Prostate gland (tissue), 2 donors: ENCODE measurements at regions not wholly inside any gene's neighbourhood (a gene's known extent, or its start where the extent isn't known, plus 50 kb on each side); places are given as distances from the start of the nearest gene placed in this dataset.
A peak's percentile ranks its signal among the peaks of the same experiment; 100 is the strongest.

Experiments
- DNase-seq: peaks from one replicate; pipeline ENCODE4 v3.0.0-alpha.2; 2019; ENCODE audit warnings: low spot score
- H3K27ac ChIP-seq, 2 donors: fragments of 200-600 bp; sonication (generic); 2 replicates each; pipeline ENCODE4 v1.5.1; 2017 to 2019
- H3K27me3 ChIP-seq: fragments of 200-600 bp; sonication (generic); replicated peaks from 2 replicates; pipeline ENCODE4 v1.5.1; 2019; ENCODE audit not compliant: insufficient read depth
- H3K36me3 ChIP-seq, 2 donors: fragments of 200-600 bp; sonication (generic); 1 replicate in 1 of 2; 2 replicates in 1 of 2; pipeline versions ENCODE4 v1.5.1 to v1.8.1; 2017 to 2019
- H3K4me1 ChIP-seq: fragments of 200-600 bp; sonication (generic); replicated peaks from 2 replicates; pipeline ENCODE4 v1.5.1; 2019
- H3K4me3 ChIP-seq, 2 donors: fragments of 200-600 bp; sonication (generic); 2 replicates each; pipeline ENCODE4 v1.5.1; 2017 to 2019
- H3K9me3 ChIP-seq: fragments of 200-600 bp; sonication (generic); 2 replicates; pipeline ENCODE4 v1.5.1; 2017
- CTCF ChIP-seq, 4 experiments: fragments of 200-600 bp in 2 of 4; fragments of 450-650 bp in 2 of 4; sonication (generic) in 2 of 4; IDR thresholded peaks; 1 replicate in 3 of 4; 2 replicates in 1 of 4; pipeline ENCODE4 v1.5.1; 2016 to 2019; ENCODE audit warnings: antibody characterized with exemption in 4 of 4, mild to moderate bottlenecking in 2 of 4, moderate library complexity in 2 of 4
- POLR2A ChIP-seq: fragments of 450-650 bp; IDR thresholded peaks from one replicate; pipeline ENCODE4 v1.6.1; 2016; ENCODE audit warnings: antibody characterized with exemption, mild to moderate bottlenecking
- POLR2AphosphoS5 ChIP-seq: sonication (generic); formaldehyde crosslinking; IDR thresholded peaks from one replicate; pipeline ENCODE4 v1.6.1; 2017; ENCODE audit warnings: antibody characterized with exemption
- WGBS: methylation state at CpG from one replicate; pipeline ENCODE4 v1.1.5; 2018; 5-methylcytosine and 5-hydroxymethylcytosine counted together
- intact Hi-C: fragments of 100-400 bp; cut with DNase I; formaldehyde crosslinking; loops from one replicate; pipeline ENCODE4 v1.14.2; 2022

GRCh38 chr6:21767891-21768648, 174.5 kb downstream of the SOX4 start:
- 57% methylated on average over 3 of the region's 3 CpGs for WGBS
- no peaks in the 10 kb centered on the region for H3K9me3 ChIP-seq
- H3K27ac ChIP-seq, result no peak overlapping the region
- no peaks in the 10 kb centered on the region for H3K36me3 ChIP-seq
- no peaks in the 10 kb centered on the region for H3K4me1 ChIP-seq
- no peak for DNase-seq
- intact Hi-C loops, result no loop called here
- no peak overlapping the region for H3K4me3 ChIP-seq
- no peaks in the 10 kb centered on the region for H3K27me3 ChIP-seq
- no peak for TF ChIP-seq POLR2AphosphoS5
- TF ChIP-seq POLR2A, result no peak
- no peak for TF ChIP-seq CTCF (IDR thresholded peaks at IDR 0.05)

- 6% methylated on average over 2 of the region's 2 CpGs for WGBS
- H3K4me1 ChIP-seq, result no peaks in the 10 kb centered on the region
- no peaks in the 10 kb centered on the region for H3K9me3 ChIP-seq
- intact Hi-C loops, result no loop called here
- H3K36me3 ChIP-seq, result no peaks in the 10 kb centered on the region
- peak overlapping the region in 1 of 2 donors; percentile 4 for H3K27ac ChIP-seq
- H3K4me3 ChIP-seq, result no peak overlapping the region
- DNase-seq, result no peak
- H3K27me3 ChIP-seq, result no peaks in the 10 kb centered on the region
- TF ChIP-seq POLR2AphosphoS5 (no peak), POLR2A (no peak), CTCF (IDR thresholded peaks at IDR 0.05) (no peak)
Observed at GRCh38 chr6:21769405-21769861, 175.9 kb downstream of the SOX4 start.

- no peak for DNase-seq
- no peak for TF ChIP-seq POLR2AphosphoS5
- no peak for TF ChIP-seq CTCF (IDR thresholded peaks at IDR 0.05)
- no peak for TF ChIP-seq POLR2A
- no peak overlapping the region for H3K4me3 ChIP-seq
- H3K27me3 ChIP-seq, result no peaks in the 10 kb centered on the region
- intact Hi-C loops, result no loop called here
- no peaks in the 10 kb centered on the region for H3K4me1 ChIP-seq
- H3K9me3 ChIP-seq, result no peaks in the 10 kb centered on the region
- H3K27ac ChIP-seq, result peak overlapping the region in 1 of 2 donors; percentile 4
- H3K36me3 ChIP-seq, result no peaks in the 10 kb centered on the region
Observed at GRCh38 chr6:21769968-21770367, 176.4 kb downstream of the SOX4 start.

- intact Hi-C loops, result no loop called here
- Histone ChIP-seq H3K4me1 (no peaks in the 10 kb centered on the region), H3K36me3 (no peaks in the 10 kb centered on the region), H3K9me3 (no peaks in the 10 kb centered on the region), H3K4me3 (no peak overlapping the region), H3K27me3 (no peaks in the 10 kb centered on the region), H3K27ac (no peak overlapping the region)
- no peak for TF ChIP-seq CTCF (IDR thresholded peaks at IDR 0.05)
- no peak for TF ChIP-seq POLR2AphosphoS5
- TF ChIP-seq POLR2A, result no peak
- WGBS, result 54% methylated on average over 4 of the region's 4 CpGs
- no peak for DNase-seq
Observed at GRCh38 chr6:21771626-21772320, 178.2 kb downstream of the SOX4 start.

- TF ChIP-seq POLR2AphosphoS5 (no peak), CTCF (IDR thresholded peaks at IDR 0.05) (no peak), POLR2A (no peak)
- intact Hi-C loops, result no loop called here
Observed at GRCh38 chr6:21772477-21772876, 178.9 kb downstream of the SOX4 start.

More at GRCh38 chr6:21772477-21772876, 178.9 kb downstream of the SOX4 start:
- Histone ChIP-seq H3K27me3 (no peaks in the 10 kb centered on the region), H3K36me3 (no peaks in the 10 kb centered on the region), H3K9me3 (no peaks in the 10 kb centered on the region), H3K27ac (no peak overlapping the region), H3K4me1 (no peaks in the 10 kb centered on the region), H3K4me3 (no peak overlapping the region)
- no peak for DNase-seq
